Neuron (in vitro differentiated cells): ENCODE measurements at regions not wholly inside any gene's neighbourhood (a gene's known extent, or its start where the extent isn't known, plus 50 kb on each side); places are given as distances from the start of the nearest gene placed in this dataset.

Experiments used
- H2AFZ ChIP-seq: one replicate; pipeline ENCODE4 v1.6.1; 2013; ENCODE audit warnings: low read depth, mild to moderate bottlenecking, inconsistent platforms, low read length, moderate library complexity
- H3K27me3 ChIP-seq: one replicate; pipeline ENCODE4 v1.6.1; 2013; ENCODE audit warnings: low read length; ENCODE audit not compliant: insufficient read depth
- H3K36me3 ChIP-seq: one replicate; pipeline ENCODE4 v1.6.1; 2013; ENCODE audit warnings: low read length; ENCODE audit not compliant: insufficient read depth
- H3K4me1 ChIP-seq: one replicate; pipeline ENCODE4 v1.6.1; 2013; ENCODE audit warnings: low read length; ENCODE audit not compliant: insufficient read depth
- H3K4me3 ChIP-seq: 2 replicates; pipeline ENCODE4 v1.5.1; 2013; ENCODE audit warnings: mild to moderate bottlenecking, low read length, moderate library complexity
- H3K9me3 ChIP-seq: one replicate; pipeline ENCODE4 v1.6.1; 2013; ENCODE audit warnings: low read length

DNA sequence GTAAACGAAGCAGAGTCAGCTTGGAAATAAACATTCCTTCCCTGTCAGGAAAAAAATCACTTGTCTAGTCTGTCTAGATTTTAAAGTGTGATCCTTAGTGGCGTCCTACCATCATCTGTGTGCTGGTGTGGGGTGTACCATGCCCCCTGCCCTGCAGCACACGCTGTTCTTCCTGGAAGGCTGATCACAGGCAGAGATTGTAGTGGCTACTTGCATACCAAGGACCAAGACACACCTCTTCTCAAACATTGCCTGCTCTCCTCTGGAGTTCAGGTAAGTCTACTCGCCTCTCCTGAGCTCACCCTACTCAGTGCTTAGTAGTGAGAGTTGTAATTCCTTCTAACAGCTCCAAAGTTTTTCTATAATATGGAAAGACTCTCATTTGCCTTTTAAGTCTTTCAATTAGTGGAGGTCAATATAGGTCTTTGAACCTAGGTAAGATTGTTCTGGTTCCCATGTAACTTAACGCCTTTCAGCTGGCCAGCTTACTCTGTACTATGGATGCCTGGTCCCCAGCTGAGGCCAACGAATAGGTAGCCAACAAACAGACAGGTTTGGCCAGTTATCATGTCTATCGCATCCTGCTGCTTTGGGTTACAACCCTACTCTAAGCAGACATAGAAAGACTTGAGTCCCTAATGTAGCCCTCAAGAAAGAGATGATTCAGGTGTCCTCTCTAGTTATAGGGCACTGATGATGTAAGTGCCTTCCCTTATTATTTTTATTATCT is 55.4 kb downstream of the XCL1 start:
- H3K27me3 ChIP-seq = no peaks in the 10 kb centered on the region
- H3K4me1 ChIP-seq = no peaks in the 10 kb centered on the region
- no peak overlapping the region for H2AFZ ChIP-seq
- H3K36me3 ChIP-seq = no peaks in the 10 kb centered on the region
- no peak overlapping the region for H3K4me3 ChIP-seq
- H3K9me3 ChIP-seq = no peaks in the 10 kb centered on the region

DNA sequence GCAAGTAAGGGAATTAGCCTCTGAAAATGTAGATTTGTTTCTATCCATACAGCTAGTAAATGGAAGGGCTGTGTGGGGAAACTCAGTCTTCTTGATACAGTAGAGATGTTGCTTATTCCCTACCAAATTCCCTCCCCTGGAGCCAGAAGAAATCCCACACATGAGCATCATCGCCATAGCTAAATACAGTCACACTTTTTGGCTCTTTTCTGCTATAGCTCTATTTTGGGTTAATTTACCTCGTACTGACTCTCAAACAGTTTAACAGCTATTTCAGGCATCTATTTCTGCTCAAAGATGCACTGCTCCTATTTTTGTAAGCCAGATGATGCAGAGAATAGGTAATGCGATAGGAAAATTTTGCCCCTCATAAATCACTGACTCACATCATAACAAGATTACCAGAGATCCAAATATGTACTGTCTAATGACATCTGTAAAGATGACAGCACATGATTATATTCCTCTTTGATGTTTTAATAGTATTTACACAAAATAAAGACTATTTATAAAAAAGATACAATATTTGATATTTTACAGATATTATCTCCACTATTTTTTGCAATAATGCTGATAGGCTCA is 58.6 kb downstream of the XCL1 start:
- no peak overlapping the region for H2AFZ ChIP-seq
- no peak overlapping the region for H3K4me3 ChIP-seq
- H3K9me3 ChIP-seq = no peaks in the 10 kb centered on the region
- no peaks in the 10 kb centered on the region for H3K4me1 ChIP-seq
- H3K36me3 ChIP-seq = no peaks in the 10 kb centered on the region
- H3K27me3 ChIP-seq = no peaks in the 10 kb centered on the region

DNA sequence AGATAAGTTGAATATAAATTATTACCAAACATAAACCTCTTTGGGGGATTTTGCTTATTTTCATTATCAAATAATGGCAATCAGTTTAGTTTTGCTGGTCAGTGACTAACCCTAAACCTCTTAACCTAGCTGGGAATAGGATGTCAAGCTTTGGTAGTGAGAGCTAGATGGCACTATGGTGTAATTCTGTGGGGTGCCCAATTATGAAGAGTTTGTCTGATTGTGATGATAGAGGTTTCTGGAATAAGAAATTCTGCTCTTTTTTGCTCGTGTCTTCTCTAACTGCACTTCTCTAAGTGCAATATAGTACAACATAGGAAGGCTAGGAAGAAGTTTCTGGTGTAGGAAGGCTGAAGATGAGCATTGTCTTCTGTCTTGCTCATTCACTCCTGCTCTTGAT is 59.8 kb downstream of the XCL1 start:
- Histone ChIP-seq H3K27me3 (no peaks in the 10 kb centered on the region), H2AFZ (peak overlapping the region; percentile 3), H3K36me3 (no peaks in the 10 kb centered on the region), H3K4me1 (no peaks in the 10 kb centered on the region), H3K9me3 (no peaks in the 10 kb centered on the region), H3K4me3 (no peak overlapping the region)

DNA sequence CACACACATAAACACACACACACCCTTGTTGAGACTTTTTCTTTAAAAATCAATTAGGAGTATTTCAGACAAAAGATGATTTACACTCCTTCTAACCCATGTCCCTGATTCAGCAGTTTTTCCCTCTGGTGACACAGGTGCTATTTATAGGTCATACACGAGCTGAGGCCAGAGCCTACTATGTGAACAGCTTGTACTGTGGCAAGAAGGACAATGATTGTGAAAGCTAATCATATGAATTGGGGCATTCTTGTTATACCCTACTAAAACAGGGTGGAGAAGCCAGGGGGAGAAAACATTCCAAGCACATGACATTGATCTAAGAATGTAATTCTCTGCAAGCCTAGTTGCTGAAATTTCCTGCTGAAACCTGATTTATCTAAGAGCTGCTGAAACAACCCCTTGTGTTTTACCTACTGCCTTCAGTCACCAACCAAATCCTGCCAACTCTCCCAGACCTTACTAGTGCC is 60.3 kb downstream of the XCL1 start:
- no peaks in the 10 kb centered on the region for H3K9me3 ChIP-seq
- H3K36me3 ChIP-seq = no peaks in the 10 kb centered on the region
- no peaks in the 10 kb centered on the region for H3K27me3 ChIP-seq
- H2AFZ ChIP-seq = peak overlapping the region; percentile 3
- no peaks in the 10 kb centered on the region for H3K4me1 ChIP-seq
- H3K4me3 ChIP-seq = no peak overlapping the region

DNA sequence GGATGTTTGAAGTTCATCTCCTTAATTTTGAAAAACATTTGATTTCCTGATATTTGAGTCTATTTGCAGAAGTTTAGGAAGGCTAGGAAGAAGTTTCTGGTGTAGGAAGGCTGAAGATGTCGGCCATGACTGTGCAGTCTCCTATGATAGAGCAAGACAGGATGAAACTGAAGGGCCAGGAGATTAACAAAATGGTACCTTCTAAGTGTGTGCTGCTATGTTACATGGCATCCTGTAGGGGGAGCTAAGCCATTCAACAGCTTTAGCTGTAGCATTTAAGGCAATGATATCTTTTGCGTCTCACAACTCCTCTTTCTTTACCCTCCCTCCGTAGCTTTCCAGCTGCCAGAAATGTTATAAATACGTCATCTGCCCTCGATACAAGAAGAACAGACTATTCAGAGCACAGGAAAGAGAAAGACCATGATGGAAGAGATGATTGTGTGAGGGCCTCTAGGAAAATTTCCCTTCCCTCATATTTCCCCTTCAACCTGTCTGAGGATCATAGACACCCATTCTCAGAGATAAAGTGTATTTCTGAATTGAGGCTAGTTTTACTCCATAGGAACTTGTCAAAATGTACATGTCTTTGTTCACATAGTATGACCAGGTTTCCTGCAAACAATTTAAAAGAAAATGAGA is 61.1 kb downstream of the XCL1 start:
- Histone ChIP-seq H3K27me3 (no peaks in the 10 kb centered on the region), H3K4me1 (no peaks in the 10 kb centered on the region), H3K9me3 (no peaks in the 10 kb centered on the region), H3K4me3 (no peak overlapping the region), H2AFZ (peak overlapping the region; percentile 3), H3K36me3 (no peaks in the 10 kb centered on the region)

DNA sequence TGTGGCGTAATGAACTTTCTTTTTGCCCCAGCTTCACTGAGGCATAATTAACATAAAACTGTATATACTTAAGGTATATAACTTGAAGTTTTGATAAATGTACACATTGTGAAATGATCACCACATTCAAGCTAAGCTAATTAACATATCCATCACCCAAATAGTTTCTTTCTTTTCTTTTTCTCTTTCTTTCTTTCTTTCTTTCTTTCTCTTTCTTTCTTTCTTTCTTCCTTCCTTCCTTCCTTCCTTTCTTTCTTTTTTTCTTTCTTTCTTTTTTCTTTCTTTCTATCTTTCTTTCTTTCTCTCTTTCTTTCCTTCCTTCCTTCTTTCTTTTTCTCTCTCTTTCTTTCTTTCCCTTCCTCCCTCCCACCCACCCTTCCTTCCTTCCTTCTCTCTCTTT is 62.5 kb downstream of the XCL1 start:
- Histone ChIP-seq H3K9me3 (no peaks in the 10 kb centered on the region), H3K4me1 (no peaks in the 10 kb centered on the region), H2AFZ (no peak overlapping the region), H3K36me3 (no peaks in the 10 kb centered on the region), H3K27me3 (peaks cover 3% of the 10 kb centered on the region), H3K4me3 (no peak overlapping the region)

DNA sequence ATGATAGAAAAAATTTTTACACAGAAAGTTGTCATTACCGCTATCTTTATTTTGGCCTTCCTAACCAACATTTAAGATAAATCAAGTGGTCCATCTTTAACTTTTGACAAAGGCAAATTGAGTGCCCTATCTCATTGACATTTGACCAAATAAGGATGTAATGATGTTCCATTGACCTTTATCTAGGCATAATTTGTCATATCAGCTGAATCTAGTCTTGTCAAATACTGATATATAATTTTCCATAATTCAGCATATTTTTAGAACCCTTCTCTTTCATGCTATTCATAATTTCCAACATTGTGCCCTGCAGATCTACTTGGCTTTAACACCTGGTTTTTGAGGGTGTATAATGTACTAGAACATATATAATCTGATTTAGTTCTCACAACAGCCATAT is 63.8 kb downstream of the XCL1 start:
- H2AFZ ChIP-seq = no peak overlapping the region
- no peaks in the 10 kb centered on the region for H3K36me3 ChIP-seq
- H3K4me3 ChIP-seq = no peak overlapping the region
- no peaks in the 10 kb centered on the region for H3K4me1 ChIP-seq
- H3K27me3 ChIP-seq = peaks cover 3% of the 10 kb centered on the region
- no peaks in the 10 kb centered on the region for H3K9me3 ChIP-seq

DNA sequence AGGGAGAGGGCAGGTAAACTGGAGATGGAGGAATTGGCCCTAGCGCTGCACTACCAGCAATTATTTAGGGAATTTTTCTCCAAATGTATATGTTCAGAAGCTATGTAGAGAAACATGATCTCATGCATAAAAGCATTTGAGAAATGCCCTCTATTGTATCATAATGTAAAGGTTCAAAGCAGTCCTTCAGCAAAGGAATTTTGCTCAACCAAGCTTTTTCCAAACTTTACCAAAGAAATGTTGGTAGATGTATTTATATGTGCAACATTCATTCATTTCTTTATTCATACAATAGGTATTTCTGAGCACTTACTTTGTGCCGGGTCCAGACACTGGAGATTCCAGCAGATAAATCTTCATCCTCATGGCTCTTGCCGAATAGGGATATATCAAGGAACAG is 64.4 kb downstream of the XCL1 start:
- Histone ChIP-seq H3K27me3 (peaks cover 3% of the 10 kb centered on the region), H3K4me1 (no peaks in the 10 kb centered on the region), H3K9me3 (no peaks in the 10 kb centered on the region), H3K36me3 (no peaks in the 10 kb centered on the region), H2AFZ (no peak overlapping the region), H3K4me3 (no peak overlapping the region)

DNA sequence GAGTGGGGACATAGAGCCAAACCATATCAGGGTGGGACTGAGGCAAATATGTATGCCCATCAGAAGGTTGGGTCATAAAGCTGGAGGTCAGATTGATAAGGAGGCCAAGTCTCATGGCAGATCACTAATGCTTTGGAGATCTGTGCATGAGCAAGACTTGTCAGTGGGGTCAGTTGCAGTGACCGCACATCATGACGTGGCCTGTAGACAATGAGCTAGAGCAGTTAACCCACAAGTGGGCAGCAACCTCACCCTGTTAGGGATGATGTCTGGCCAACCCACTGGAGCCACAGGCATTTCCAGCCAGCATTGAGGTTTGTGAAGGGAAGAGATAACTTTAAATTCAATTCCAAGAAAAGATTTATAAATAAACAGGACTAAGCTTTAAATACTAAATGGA is 66.7 kb downstream of the XCL1 start:
- Histone ChIP-seq H2AFZ (no peak overlapping the region), H3K4me3 (no peak overlapping the region), H3K27me3 (peaks cover 3% of the 10 kb centered on the region), H3K9me3 (no peaks in the 10 kb centered on the region), H3K4me1 (no peaks in the 10 kb centered on the region), H3K36me3 (no peaks in the 10 kb centered on the region)
